Endodermal cell (in vitro differentiated cells): ENCODE measurements at regions not wholly inside any gene's neighbourhood (a gene's known extent, or its start where the extent isn't known, plus 50 kb on each side); places are given as distances from the start of the nearest gene placed in this dataset.

ENCODE experiments used
- DNase-seq: peaks from one replicate; pipeline ENCODE4 v3.0.0-alpha.2; 2017
- H3K27ac ChIP-seq: 2 replicates; pipeline ENCODE4 v1.5.1; 2013; ENCODE audit warnings: mild to moderate bottlenecking, low read depth, low read length, moderate library complexity
- H3K27me3 ChIP-seq: 2 replicates; pipeline ENCODE4 v1.6.1; 2013; ENCODE audit warnings: mild to moderate bottlenecking, low read length, moderate library complexity; ENCODE audit not compliant: insufficient read depth, control insufficient read depth, poor library complexity, severe bottlenecking
- H3K36me3 ChIP-seq: 2 replicates; pipeline ENCODE4 v1.7.0; 2013; ENCODE audit warnings: mild to moderate bottlenecking, low read length, moderate library complexity; ENCODE audit not compliant: control insufficient read depth, insufficient read depth
- H3K4me1 ChIP-seq: one replicate; pipeline ENCODE4 v1.7.0; 2013; ENCODE audit warnings: low read length; ENCODE audit not compliant: control insufficient read depth, insufficient read depth
- H3K4me3 ChIP-seq: 2 replicates; pipeline ENCODE4 v1.5.1; 2013; ENCODE audit warnings: mild to moderate bottlenecking, low read length, moderate library complexity
- H3K9ac ChIP-seq: 2 replicates; pipeline ENCODE4 v1.6.1; 2013; ENCODE audit warnings: mild to moderate bottlenecking, low read length, moderate library complexity; ENCODE audit not compliant: poor library complexity, severe bottlenecking; ENCODE audit errors: extremely low read depth
- H3K9me3 ChIP-seq: 2 replicates; pipeline ENCODE4 v1.6.1; 2013; ENCODE audit warnings: mild to moderate bottlenecking, low read length, moderate library complexity; ENCODE audit not compliant: control insufficient read depth
- H3K27ac Mint-ChIP-seq: 2 replicates; pipeline ENCODE4 v1.8.0; 2020; ENCODE audit warnings: mixed read lengths
- H3K27me3 Mint-ChIP-seq: 2 replicates; pipeline ENCODE4 v1.8.0; 2021; ENCODE audit warnings: mild to moderate bottlenecking, mixed read lengths; ENCODE audit not compliant: insufficient read depth
- H3K36me3 Mint-ChIP-seq: 2 replicates; pipeline ENCODE4 v1.8.0; 2020; ENCODE audit warnings: low read depth, mixed read lengths
- H3K4me1 Mint-ChIP-seq: 2 replicates; pipeline ENCODE4 v1.8.0; 2020; ENCODE audit warnings: mixed read lengths
- H3K4me3 Mint-ChIP-seq: 2 replicates; pipeline ENCODE4 v1.8.0; 2020; ENCODE audit warnings: mild to moderate bottlenecking, moderate library complexity, mixed read lengths
- H3K9me3 Mint-ChIP-seq: 2 replicates; pipeline ENCODE4 v1.8.0; 2020; ENCODE audit warnings: mild to moderate bottlenecking, mixed read lengths
- WGBS, 2 experiments: methylation state at CpG; one replicate each; pipeline versions ENCODE4 v1.1.5 to v1.1.7; 2013; ENCODE audit warnings: missing lambda C conversion rate in 2 of 2, mixed read lengths in 1 of 2; ENCODE audit not compliant: insufficient coverage in 1 of 2, insufficient read length in 1 of 2; 5-methylcytosine and 5-hydroxymethylcytosine counted together
- TF ChIP-seq, protein P1 (sequence below): fragments of 200-600 bp; sonication (generic); conservative IDR thresholded peaks from 2 replicates; pipeline ENCODE4 v1.5.0; 2021; ENCODE audit warnings: antibody characterized with exemption, mild to moderate bottlenecking

GRCh38 chr14:38873941-38874612 lies 229.0 kb downstream of the SEC23A start:
- H3K4me3 Mint-ChIP-seq = no peak overlapping the region
- no peak overlapping the region for H3K27ac Mint-ChIP-seq
- H3K4me1 ChIP-seq = peaks cover 6% of the 10 kb centered on the region
- no peaks in the 10 kb centered on the region for H3K36me3 Mint-ChIP-seq
- H3K27me3 ChIP-seq = no peaks in the 10 kb centered on the region
- peaks cover 8% of the 10 kb centered on the region for H3K4me1 Mint-ChIP-seq
- no peaks in the 10 kb centered on the region for H3K36me3 ChIP-seq
- no peak overlapping the region for H3K27ac ChIP-seq
- no peaks in the 10 kb centered on the region for H3K9me3 ChIP-seq
- TF ChIP-seq, protein P1, sequence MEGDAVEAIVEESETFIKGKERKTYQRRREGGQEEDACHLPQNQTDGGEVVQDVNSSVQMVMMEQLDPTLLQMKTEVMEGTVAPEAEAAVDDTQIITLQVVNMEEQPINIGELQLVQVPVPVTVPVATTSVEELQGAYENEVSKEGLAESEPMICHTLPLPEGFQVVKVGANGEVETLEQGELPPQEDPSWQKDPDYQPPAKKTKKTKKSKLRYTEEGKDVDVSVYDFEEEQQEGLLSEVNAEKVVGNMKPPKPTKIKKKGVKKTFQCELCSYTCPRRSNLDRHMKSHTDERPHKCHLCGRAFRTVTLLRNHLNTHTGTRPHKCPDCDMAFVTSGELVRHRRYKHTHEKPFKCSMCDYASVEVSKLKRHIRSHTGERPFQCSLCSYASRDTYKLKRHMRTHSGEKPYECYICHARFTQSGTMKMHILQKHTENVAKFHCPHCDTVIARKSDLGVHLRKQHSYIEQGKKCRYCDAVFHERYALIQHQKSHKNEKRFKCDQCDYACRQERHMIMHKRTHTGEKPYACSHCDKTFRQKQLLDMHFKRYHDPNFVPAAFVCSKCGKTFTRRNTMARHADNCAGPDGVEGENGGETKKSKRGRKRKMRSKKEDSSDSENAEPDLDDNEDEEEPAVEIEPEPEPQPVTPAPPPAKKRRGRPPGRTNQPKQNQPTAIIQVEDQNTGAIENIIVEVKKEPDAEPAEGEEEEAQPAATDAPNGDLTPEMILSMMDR = no peak
- WGBS, 2 experiments = 88 to 92% methylated on average over 3 of the region's 3 CpGs
- peaks cover 22% of the 10 kb centered on the region for H3K27me3 Mint-ChIP-seq
- no peak overlapping the region for H3K9ac ChIP-seq
- no peaks in the 10 kb centered on the region for H3K9me3 Mint-ChIP-seq
- H3K4me3 ChIP-seq = no peak overlapping the region
- DNase-seq = no peak

- peaks cover 28% of the 10 kb centered on the region for H3K4me1 Mint-ChIP-seq
- H3K4me1 ChIP-seq = peaks cover 7% of the 10 kb centered on the region
- no peaks in the 10 kb centered on the region for H3K27me3 ChIP-seq
- H3K9me3 ChIP-seq = no peaks in the 10 kb centered on the region
- TF ChIP-seq, protein P1 = no peak
- H3K9ac ChIP-seq = no peak overlapping the region
- no peak overlapping the region for H3K27ac Mint-ChIP-seq
- H3K9me3 Mint-ChIP-seq = peaks cover 2% of the 10 kb centered on the region
- H3K4me3 Mint-ChIP-seq = no peak overlapping the region
- DNase-seq = no peak
- peaks cover 6% of the 10 kb centered on the region for H3K27me3 Mint-ChIP-seq
- 95 to 100% methylated on average over 3 of the region's 3 CpGs for WGBS, 2 experiments
- H3K27ac ChIP-seq = no peak overlapping the region
- no peak overlapping the region for H3K4me3 ChIP-seq
- no peaks in the 10 kb centered on the region for H3K36me3 ChIP-seq
- no peaks in the 10 kb centered on the region for H3K36me3 Mint-ChIP-seq
Observed at GRCh38 chr14:38870296-38870836, 232.7 kb downstream of the SEC23A start.

DNA sequence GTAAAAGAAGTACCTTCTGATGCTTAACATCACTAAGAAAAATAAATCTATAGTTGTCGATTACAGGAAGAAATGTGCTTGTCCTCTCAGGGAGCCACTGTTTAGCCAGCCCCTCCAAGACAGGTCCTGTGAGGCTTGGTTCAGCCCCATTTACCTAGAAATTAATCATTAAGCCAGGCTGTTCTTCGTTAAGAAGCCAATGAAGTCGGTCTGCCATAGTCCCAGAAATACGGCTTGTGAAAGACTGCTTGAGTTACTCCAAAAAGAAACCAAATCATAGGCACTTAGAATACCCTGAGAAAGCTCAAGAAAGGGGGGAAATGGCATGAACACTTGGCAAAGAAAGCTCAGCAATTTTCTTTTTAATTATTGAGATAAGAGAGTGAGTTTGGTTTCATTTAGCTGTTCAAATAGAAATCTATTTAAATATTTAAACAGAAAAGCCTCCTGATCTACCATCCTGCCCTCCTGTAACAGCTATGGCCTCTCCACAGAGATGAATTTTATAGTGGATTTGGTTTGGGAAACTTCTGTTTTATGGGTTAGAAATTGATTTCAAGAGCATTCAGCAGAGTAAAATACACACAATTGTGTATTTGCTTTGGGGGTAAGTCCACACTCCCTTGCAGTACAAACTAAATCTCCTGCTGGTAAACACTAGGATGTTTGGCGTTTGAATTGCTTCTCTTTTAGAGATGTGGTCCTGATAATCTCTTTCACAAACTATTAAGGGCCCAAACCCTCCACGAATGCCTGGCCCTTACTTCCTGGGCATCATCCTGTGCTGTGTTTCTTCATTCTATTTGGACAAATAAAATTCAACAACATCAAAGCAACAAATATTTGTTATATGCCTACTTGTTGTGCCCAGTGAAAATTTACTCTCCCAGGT lies 234.4 kb downstream of the SEC23A start:
- no peaks in the 10 kb centered on the region for H3K36me3 ChIP-seq
- H3K4me3 ChIP-seq = peak overlapping the region; percentile 44
- no peak for DNase-seq
- Mint-ChIP-seq H3K9me3 (peaks cover 17% of the 10 kb centered on the region), H3K36me3 (peaks cover 2% of the 10 kb centered on the region), H3K4me1 (peaks cover 28% of the 10 kb centered on the region), H3K27me3 (peaks cover 6% of the 10 kb centered on the region), H3K27ac (peak overlapping the region; percentile 74), H3K4me3 (peak overlapping the region; percentile 17)
- H3K27me3 ChIP-seq = no peaks in the 10 kb centered on the region
- H3K27ac ChIP-seq = no peak overlapping the region
- WGBS, 2 experiments = 57 to 90% methylated on average over 2 to 6 of the region's 6 CpGs
- TF ChIP-seq, protein P1 = no peak
- peaks cover 7% of the 10 kb centered on the region for H3K4me1 ChIP-seq
- H3K9ac ChIP-seq = no peak overlapping the region
- peaks cover 13% of the 10 kb centered on the region for H3K9me3 ChIP-seq
